SK-N-SH (cell line): ENCODE measurements at regions not wholly inside any gene's neighbourhood (a gene's known extent, or its start where the extent isn't known, plus 50 kb on each side); places are given as distances from the start of the nearest gene placed in this dataset.

Experiments used
- CTCF ChIA-PET: fragments of 300-600, 350-600 bp; formaldehyde crosslinking; extraction: SDS; loops from one replicate; lab custom pipeline; 2021; lab: Yijun Ruan, JAX
- POLR2A ChIA-PET: fragments of 350-600 bp; sonication (Branson Sonifier 250); formaldehyde crosslinking; extraction: SDS; loops from one replicate; lab custom pipeline; 2020; ENCODE audit warnings: antibody characterized with exemption, inconsistent platforms; lab: Yijun Ruan, JAX
- DNase-seq: peaks from one replicate; pipeline ENCODE4 v3.0.0; 2012
- H2AFZ ChIP-seq: fragments of 200-600 bp; sonication (generic); 2 replicates; pipeline ENCODE4 v1.8.1; 2016; ENCODE audit warnings: antibody characterized with exemption, mild to moderate bottlenecking, low read depth
- H3F3A ChIP-seq: fragments of 200-600 bp; sonication (generic); replicated peaks from 2 replicates; pipeline ENCODE3; 2016; ENCODE audit warnings: antibody characterized with exemption, mild to moderate bottlenecking; ENCODE audit not compliant: insufficient read depth
- H3K27ac ChIP-seq, 2 experiments: fragments of 200-500 bp in 1 of 2; fragments of 200-600 bp in 1 of 2; sonication (Bioruptor generic) in 1 of 2; sonication (generic), shearing (Covaris generic) in 1 of 2; 2 replicates each; pipeline versions ENCODE4 v1.5.1 to v1.6.1; 2014 to 2016; ENCODE audit warnings: low read depth in 2 of 2, inconsistent platforms in 1 of 2, low read length in 1 of 2, mild to moderate bottlenecking in 1 of 2, mixed read lengths in 1 of 2
- H3K27me3 ChIP-seq: fragments of 200-600 bp; sonication (generic), shearing (Covaris generic); 2 replicates; pipeline ENCODE4 v1.6.1; 2016; ENCODE audit warnings: mixed run types; ENCODE audit not compliant: insufficient read depth
- H3K36me3 ChIP-seq, 2 experiments: fragments of 200-500 bp in 1 of 2; fragments of 200-600 bp in 1 of 2; sonication (Bioruptor generic) in 1 of 2; sonication (generic) in 1 of 2; replicated peaks in 1 of 2; 2 replicates each; pipeline versions ENCODE3 to v1.5.1; 2014 to 2016; ENCODE audit warnings: low read length in 1 of 2, mild to moderate bottlenecking in 1 of 2; ENCODE audit not compliant: insufficient read depth in 2 of 2, control insufficient read depth in 1 of 2
- H3K4me1 ChIP-seq, 2 experiments: fragments of 200-500 bp in 1 of 2; fragments of 200-600 bp in 1 of 2; sonication (Bioruptor generic) in 1 of 2; sonication (generic), shearing (Covaris generic) in 1 of 2; 2 replicates each; pipeline versions ENCODE4 v1.5.1 to v1.6.1; 2014 to 2016; ENCODE audit warnings: low read depth in 1 of 2, low read length in 1 of 2, mixed run types in 1 of 2; ENCODE audit not compliant: insufficient read depth in 2 of 2, control insufficient read depth in 1 of 2
- H3K4me2 ChIP-seq: fragments of 200-600 bp; sonication (generic), shearing (Covaris generic); 2 replicates; pipeline ENCODE4 v1.6.1; 2017; ENCODE audit warnings: mixed run types
- H3K4me3 ChIP-seq, 2 experiments: fragments of 200-500 bp in 1 of 2; fragments of 200-600 bp in 1 of 2; sonication (Bioruptor generic) in 1 of 2; sonication (generic), shearing (Covaris generic) in 1 of 2; 2 replicates each; pipeline versions ENCODE4 v1.5.1 to v1.8.1; 2014 to 2016; ENCODE audit warnings: low read depth in 2 of 2, inconsistent platforms in 1 of 2, low read length in 1 of 2, mild to moderate bottlenecking in 1 of 2, mixed read lengths in 1 of 2, moderate library complexity in 1 of 2
- H3K79me2 ChIP-seq: fragments of 200-600 bp; sonication (generic); 2 replicates; pipeline ENCODE4 v1.8.1; 2017; ENCODE audit warnings: mild to moderate bottlenecking; ENCODE audit not compliant: insufficient read depth
- H3K9ac ChIP-seq: fragments of 200-600 bp; sonication (generic); 2 replicates; pipeline ENCODE4 v1.6.1; 2017; ENCODE audit warnings: mixed run types
- H3K9me2 ChIP-seq: fragments of 200-600 bp; sonication (generic); 2 replicates; pipeline ENCODE4 v1.6.1; 2017; ENCODE audit warnings: mixed run types
- H3K9me3 ChIP-seq: fragments of 200-600 bp; sonication (generic); 2 replicates; pipeline ENCODE4 v1.6.1; 2017; ENCODE audit warnings: mixed run types, mild to moderate bottlenecking, moderate library complexity
- H4K20me1 ChIP-seq: fragments of 200-600 bp; sonication (generic); 2 replicates; pipeline ENCODE4 v1.6.1; 2017; ENCODE audit warnings: mild to moderate bottlenecking, mixed run types; ENCODE audit not compliant: insufficient read depth
- CHD2 ChIP-seq: fragments of 150-350 bp; IDR thresholded peaks from 2 replicates; pipeline ENCODE4 v1.6.1; 2018; ENCODE audit warnings: low read length; ENCODE audit not compliant: partially characterized antibody
- CTCF ChIP-seq: fragments of 200-600 bp; sonication (generic); IDR thresholded peaks from 2 replicates; pipeline ENCODE4 v1.6.1; 2017; ENCODE audit warnings: antibody characterized with exemption, mild to moderate bottlenecking, moderate library complexity
- ELF1 ChIP-seq: IDR thresholded peaks from 2 replicates; pipeline ENCODE4 v1.4.0; 2012
- FOSL2 ChIP-seq: IDR thresholded peaks from 2 replicates; pipeline ENCODE4 v1.4.0; 2012; ENCODE audit warnings: low read depth, mild to moderate bottlenecking, moderate library complexity, borderline replicate concordance
- MAX ChIP-seq: IDR thresholded peaks from 2 replicates; pipeline ENCODE4 v1.4.0; 2012; ENCODE audit warnings: low read depth
- PBX3 ChIP-seq: IDR thresholded peaks from 2 replicates; pipeline ENCODE4; 2012
- POLR2AphosphoS5 ChIP-seq: IDR thresholded peaks from 2 replicates; pipeline ENCODE4 v1.6.1; 2012; ENCODE audit warnings: low read depth, low read length
- RCOR1 ChIP-seq: fragments of 150-350 bp; IDR thresholded peaks from 2 replicates; pipeline ENCODE4 v1.6.1; 2017; ENCODE audit warnings: antibody characterized with exemption, low read length
- REST ChIP-seq: IDR thresholded peaks from 2 replicates; pipeline ENCODE4 v1.6.1; 2012; ENCODE audit warnings: mild to moderate bottlenecking, low read depth, low read length, moderate library complexity
- RFX5 ChIP-seq: IDR thresholded peaks from 2 replicates; pipeline ENCODE4 v1.6.1; 2012; ENCODE audit warnings: mild to moderate bottlenecking, improper control_type of control experiment, low read length
- RXRA ChIP-seq: IDR thresholded peaks from 2 replicates; pipeline ENCODE4 v1.4.0; 2012; ENCODE audit warnings: low read depth, mild to moderate bottlenecking, borderline replicate concordance
- SIN3A ChIP-seq: IDR thresholded peaks from 2 replicates; pipeline ENCODE4 v1.6.1; 2012; ENCODE audit warnings: low read depth, mild to moderate bottlenecking, low read length, moderate library complexity, borderline replicate concordance
- SMC3 ChIP-seq: IDR thresholded peaks from 2 replicates; pipeline ENCODE4 v1.6.1; 2012; ENCODE audit warnings: low read depth, low read length, improper control_type of control experiment
- TCF12 ChIP-seq: IDR thresholded peaks from 2 replicates; pipeline ENCODE4 v1.4.0; 2012
- USF2 ChIP-seq: fragments of 150-350 bp; IDR thresholded peaks from 2 replicates; pipeline ENCODE4 v1.6.1; 2017; ENCODE audit warnings: antibody characterized with exemption, low read length, low read depth, borderline replicate concordance
- ZBTB33 ChIP-seq: IDR thresholded peaks from 2 replicates; pipeline ENCODE4 v1.4.0; 2012; ENCODE audit warnings: low read depth, borderline replicate concordance
- WGBS: methylation state at CpG from one replicate; pipeline ENCODE4 v1.1.6; 2017; ENCODE audit warnings: low lambda C conversion rate; 5-methylcytosine and 5-hydroxymethylcytosine counted together

GRCh38 chr13:106311004-106311403, 224.5 kb downstream of the EFNB2 start (continued):
- TF ChIP-seq PBX3 = no peak

GRCh38 chr13:106310291-106310865, 225.1 kb downstream of the EFNB2 start:
- TF ChIP-seq SMC3 = no peak
- no peaks in the 10 kb centered on the region for H3K79me2 ChIP-seq
- no peaks in the 10 kb centered on the region for H3K36me3 ChIP-seq
- H3K9me2 ChIP-seq = no peaks in the 10 kb centered on the region
- H3K4me3 ChIP-seq = no peak overlapping the region
- CTCF ChIA-PET = no interaction called here
- H3K27ac ChIP-seq = no peak overlapping the region
- POLR2A ChIA-PET = no interaction called here
- no peaks in the 10 kb centered on the region for H3K27me3 ChIP-seq
- H3K4me2 ChIP-seq = no peak overlapping the region
- H3K4me1 ChIP-seq = no peaks in the 10 kb centered on the region
- no peaks in the 10 kb centered on the region for H3F3A ChIP-seq
- no peak for DNase-seq
- WGBS = 52% methylated on average over 1 of the region's 1 CpG
- no peaks in the 10 kb centered on the region for H4K20me1 ChIP-seq
- H2AFZ ChIP-seq = no peak overlapping the region
- H3K9me3 ChIP-seq = no peaks in the 10 kb centered on the region
- no peak overlapping the region for H3K9ac ChIP-seq

GRCh38 chr13:106306748-106307277, 228.6 kb downstream of the EFNB2 start:
- 45% methylated on average over 6 of the region's 6 CpGs for WGBS
- H3K9ac ChIP-seq = no peak overlapping the region
- CTCF ChIA-PET = no interaction called here
- no peak for TF ChIP-seq USF2
- no peak for TF ChIP-seq ZBTB33
- TF ChIP-seq CTCF = no peak
- no peak for TF ChIP-seq REST
- no peak for TF ChIP-seq RCOR1
- no peak for TF ChIP-seq CHD2
- TF ChIP-seq POLR2AphosphoS5 = no peak
- TF ChIP-seq SIN3A = no peak
- no peak for TF ChIP-seq FOSL2
- TF ChIP-seq ELF1 = no peak
- TF ChIP-seq MAX = no peak
- TF ChIP-seq TCF12 = no peak
- no peak for TF ChIP-seq RXRA
- TF ChIP-seq RFX5 = no peak

More at GRCh38 chr13:106306748-106307277, 228.6 kb downstream of the EFNB2 start:
- Histone ChIP-seq H3K4me1 (no peaks in the 10 kb centered on the region), H3K27ac (no peak overlapping the region), H4K20me1 (no peaks in the 10 kb centered on the region), H3F3A (no peaks in the 10 kb centered on the region), H3K36me3 (no peaks in the 10 kb centered on the region), H3K4me2 (no peak overlapping the region), H3K27me3 (no peaks in the 10 kb centered on the region), H3K79me2 (no peaks in the 10 kb centered on the region), H3K9me2 (no peaks in the 10 kb centered on the region), H3K9me3 (no peaks in the 10 kb centered on the region), H3K4me3 (no peak overlapping the region), H2AFZ (no peak overlapping the region)
- POLR2A ChIA-PET = no interaction called here
- DNase-seq = no peak
